GM23338 (cell line): ENCODE measurements at regions not wholly inside any gene's neighbourhood (a gene's known extent, or its start where the extent isn't known, plus 50 kb on each side); places are given as distances from the start of the nearest gene placed in this dataset.

Source experiments
- ATAC-seq: fragments of 200-7000 bp; cut with Tn5 transposase; 3 replicates; pipeline ENCODE4 v1.9.1; 2020
- DNase-seq: peaks from one replicate; pipeline ENCODE4 v3.0.0-alpha.2; 2015; ENCODE audit warnings: low spot score
- H2AFZ ChIP-seq: fragments of 200-600 bp; sonication (generic); 2 replicates; pipeline ENCODE4 v1.8.0; 2016; ENCODE audit warnings: antibody characterized with exemption, mild to moderate bottlenecking, moderate library complexity
- H3F3A ChIP-seq: fragments of 200-600 bp; sonication (generic); replicated peaks from 2 replicates; pipeline ENCODE4 v1.8.0; 2017; ENCODE audit warnings: antibody characterized with exemption, mixed run types, low read depth
- H3K27ac ChIP-seq: fragments of 200-600 bp; sonication (generic); 2 replicates; pipeline ENCODE4 v1.6.1; 2016; ENCODE audit warnings: low read depth
- H3K27me3 ChIP-seq: fragments of 200-600 bp; sonication (generic); 2 replicates; pipeline ENCODE4 v1.8.0; 2016; ENCODE audit warnings: mild to moderate bottlenecking, mixed run types, moderate library complexity; ENCODE audit not compliant: insufficient read depth
- H3K36me3 ChIP-seq: fragments of 200-600 bp; sonication (generic); 2 replicates; pipeline ENCODE4 v1.8.0; 2016; ENCODE audit warnings: mild to moderate bottlenecking; ENCODE audit not compliant: insufficient read depth
- H3K4me1 ChIP-seq: fragments of 200-600 bp; sonication (generic); 2 replicates; pipeline ENCODE4 v1.8.0; 2016; ENCODE audit warnings: mild to moderate bottlenecking, moderate library complexity; ENCODE audit not compliant: insufficient read depth
- H3K4me2 ChIP-seq: fragments of 200-600 bp; sonication (generic); 2 replicates; pipeline ENCODE4 v1.7.1; 2017; ENCODE audit warnings: mixed run types
- H3K4me3 ChIP-seq: fragments of 200-600 bp; sonication (generic); 2 replicates; pipeline ENCODE4 v1.6.1; 2016; ENCODE audit warnings: mixed run types
- H3K79me2 ChIP-seq: fragments of 200-600 bp; sonication (generic); replicated peaks from 2 replicates; pipeline ENCODE4 v1.8.0; 2017; ENCODE audit warnings: mild to moderate bottlenecking; ENCODE audit not compliant: insufficient read depth
- H3K9me2 ChIP-seq: fragments of 200-600 bp; sonication (generic); 2 replicates; pipeline ENCODE4 v1.8.0; 2017; ENCODE audit not compliant: insufficient read depth
- H4K20me1 ChIP-seq: fragments of 200-600 bp; sonication (generic); replicated peaks from 2 replicates; pipeline ENCODE4 v1.8.0; 2017; ENCODE audit warnings: mild to moderate bottlenecking; ENCODE audit not compliant: insufficient read depth
- H3K27ac Mint-ChIP-seq: 2 replicates; pipeline ENCODE4 v1.8.0; 2020; ENCODE audit warnings: inconsistent platforms, mild to moderate bottlenecking, moderate library complexity, mixed read lengths
- H3K27me3 Mint-ChIP-seq: 3 replicates; pipeline ENCODE4 v1.8.0; 2022; ENCODE audit warnings: low read depth, mild to moderate bottlenecking, moderate library complexity, mixed read lengths, inconsistent platforms; ENCODE audit not compliant: insufficient read depth, poor library complexity
- H3K36me3 Mint-ChIP-seq: 3 replicates; pipeline ENCODE4 v1.8.0; 2021; ENCODE audit warnings: low read depth, mild to moderate bottlenecking, inconsistent platforms, moderate library complexity, mixed read lengths
- H3K4me1 Mint-ChIP-seq: 3 replicates; pipeline ENCODE4 v1.8.0; 2020; ENCODE audit warnings: mild to moderate bottlenecking, inconsistent platforms, mixed read lengths
- H3K4me3 Mint-ChIP-seq: 3 replicates; pipeline ENCODE4 v1.8.0; 2021; ENCODE audit warnings: moderate library complexity, mild to moderate bottlenecking, inconsistent platforms, mixed read lengths
- H3K9me3 Mint-ChIP-seq: 3 replicates; pipeline ENCODE4 v1.8.0; 2020; ENCODE audit warnings: moderate library complexity, mild to moderate bottlenecking, inconsistent platforms, mixed read lengths
- CREB1 ChIP-seq: fragments of 250-450 bp; sonication (Bioruptor Pico); IDR thresholded peaks from 2 replicates; pipeline ENCODE4 v1.5.0; 2020; ENCODE audit warnings: low read depth, mild to moderate bottlenecking, moderate library complexity
- CTCF ChIP-seq, 2 experiments: fragments of 200-600 bp in 1 of 2; sonication (generic) in 1 of 2; conservative IDR thresholded peaks; 2 replicates each; pipeline versions ENCODE4 v1.5.1 to v1.6.1; 2016 to 2017; ENCODE audit warnings: antibody characterized with exemption in 2 of 2, low read depth in 2 of 2, mild to moderate bottlenecking in 2 of 2, moderate library complexity in 1 of 2
- ETS1 ChIP-seq: IDR thresholded peaks from 2 replicates; pipeline ENCODE4 v1.6.1; 2016; ENCODE audit warnings: antibody characterized with exemption
- EZH2 ChIP-seq: fragments of 200-600 bp; sonication (generic); IDR thresholded peaks from one replicate; pipeline ENCODE4 v1.8.0; 2017; ENCODE audit warnings: antibody characterized with exemption, mild to moderate bottlenecking, low read depth; ENCODE audit not compliant: unreplicated experiment
- EZH2phosphoT487 ChIP-seq: fragments of 200-600 bp; sonication (generic); IDR thresholded peaks from one replicate; pipeline ENCODE4 v1.8.1; 2018; ENCODE audit warnings: antibody characterized with exemption; ENCODE audit not compliant: unreplicated experiment
- JUNB ChIP-seq: IDR thresholded peaks from one replicate; pipeline ENCODE4 v1.6.1; 2016; ENCODE audit warnings: antibody characterized with exemption; ENCODE audit not compliant: unreplicated experiment
- NANOG ChIP-seq: IDR thresholded peaks from 2 replicates; pipeline ENCODE4 v1.6.1; 2016; ENCODE audit warnings: antibody characterized with exemption, borderline replicate concordance
- POLR2AphosphoS5 ChIP-seq: IDR thresholded peaks from 2 replicates; pipeline ENCODE4 v1.6.1; 2016; ENCODE audit warnings: antibody characterized with exemption, low read depth
- REST ChIP-seq: IDR thresholded peaks from one replicate; pipeline ENCODE4 v1.6.1; 2018; ENCODE audit warnings: antibody characterized with exemption; ENCODE audit not compliant: unreplicated experiment
- ZNF331 ChIP-seq: fragments of 250-450 bp; sonication (Bioruptor Pico); IDR thresholded peaks from 2 replicates; pipeline ENCODE4 v1.5.0; 2020; ENCODE audit warnings: low read depth, mild to moderate bottlenecking, moderate library complexity
- ZNF462 ChIP-seq: fragments of 250-450 bp; sonication (Bioruptor Pico); IDR thresholded peaks from 2 replicates; pipeline ENCODE4 v1.5.0; 2020; ENCODE audit warnings: mild to moderate bottlenecking, moderate library complexity

GRCh38 chr16:66309215-66309807 is 57.2 kb upstream of the CDH5 start (continued):
- TF ChIP-seq CTCF (conservative IDR thresholded peaks at IDR 0.05; ENCODE audit: low read depth in 2 of 2): no peak
- TF ChIP-seq POLR2AphosphoS5: no peak
- no peak for TF ChIP-seq EZH2

GRCh38 chr16:66308096-66308495 is 58.4 kb upstream of the CDH5 start:
- Mint-ChIP-seq H3K27ac (no peak overlapping the region), H3K4me3 (no peak overlapping the region), H3K27me3 (peaks cover 8% of the 10 kb centered on the region), H3K36me3 (no peaks in the 10 kb centered on the region), H3K9me3 (no peaks in the 10 kb centered on the region), H3K4me1 (no peaks in the 10 kb centered on the region; the same call in 1 of the 3 replicates)
- H4K20me1 ChIP-seq: no peaks in the 10 kb centered on the region
- no peak for ATAC-seq
- no peaks in the 10 kb centered on the region for H3K27me3 ChIP-seq
- no peaks in the 10 kb centered on the region for H3K4me1 ChIP-seq
- H3F3A ChIP-seq: no peaks in the 10 kb centered on the region
- no peaks in the 10 kb centered on the region for H3K9me2 ChIP-seq
- no peak overlapping the region for H3K4me3 ChIP-seq
- no peak overlapping the region for H3K4me2 ChIP-seq
- no peak overlapping the region for H3K27ac ChIP-seq
- H3K79me2 ChIP-seq: no peaks in the 10 kb centered on the region
- DNase-seq: no peak
- H3K36me3 ChIP-seq: no peaks in the 10 kb centered on the region
- H2AFZ ChIP-seq: no peak overlapping the region
- TF ChIP-seq JUNB: no peak
- no peak for TF ChIP-seq POLR2AphosphoS5
- TF ChIP-seq ZNF462 (CRISPR knock-in tag): no peak
- TF ChIP-seq REST: no peak
- TF ChIP-seq NANOG: no peak
- TF ChIP-seq CREB1 (CRISPR knock-in tag): no peak
- TF ChIP-seq EZH2phosphoT487: no peak
- TF ChIP-seq ZNF331: no peak
- no peak for TF ChIP-seq ETS1
